HG03521 (cell line): ENCODE measurements at regions not wholly inside any gene's neighbourhood (a gene's known extent, or its start where the extent isn't known, plus 50 kb on each side); places are given as distances from the start of the nearest gene placed in this dataset.
"Not testable (repeated sequence)": the region's sequence is repeated elsewhere in the genome, so short reads cannot be mapped to it uniquely, and the experiment has no call there.

Source experiments
- ATAC-seq: cut with Tn5 transposase; IDR thresholded peaks from one replicate; pipeline ENCODE4 v1.9.1; 2021; ENCODE audit warnings: mild to moderate bottlenecking, moderate library complexity; ENCODE audit not compliant: unreplicated experiment

- ATAC-seq = no peak
These were observed 592.1 kb upstream of the CDH2 start for GRCh38 chr18:28768791-28769768.

- ATAC-seq = no peak
These were observed 590.8 kb upstream of the CDH2 start for GRCh38 chr18:28767727-28768211.

- ATAC-seq = no peak
These were observed 590.3 kb upstream of the CDH2 start for GRCh38 chr18:28767201-28767600.

- ATAC-seq = no peak
These were observed 589.8 kb upstream of the CDH2 start for GRCh38 chr18:28766721-28767120.

- no peak for ATAC-seq
These were observed 589.1 kb upstream of the CDH2 start for GRCh38 chr18:28766027-28766426.

- ATAC-seq = no peak
These were observed 583.4 kb upstream of the CDH2 start for GRCh38 chr18:28760299-28760698.

GRCh38 chr18:28757466-28758008, 580.6 kb upstream of the CDH2 start:
- ATAC-seq = no peak

- ATAC-seq = no peak
These were observed 566.2 kb upstream of the CDH2 start for GRCh38 chr18:28743115-28743514.

- ATAC-seq = no peak
These were observed 563.6 kb upstream of the CDH2 start for GRCh38 chr18:28740575-28740974.

GRCh38 chr18:28736951-28737350, 560.0 kb upstream of the CDH2 start:
- ATAC-seq = no peak

- no peak for ATAC-seq
These were observed 559.3 kb upstream of the CDH2 start for GRCh38 chr18:28736223-28736622.

- ATAC-seq = no peak
These were observed 558.8 kb upstream of the CDH2 start for GRCh38 chr18:28735731-28736130.

- no peak for ATAC-seq
These were observed 552.4 kb upstream of the CDH2 start for GRCh38 chr18:28729321-28729720.

- no peak for ATAC-seq
These were observed 552.0 kb upstream of the CDH2 start for GRCh38 chr18:28728891-28729290.

- ATAC-seq = not testable (repeated sequence)
These were observed 550.3 kb upstream of the CDH2 start for GRCh38 chr18:28727189-28727588.

GRCh38 chr18:28725876-28726275, 548.9 kb upstream of the CDH2 start:
- ATAC-seq = no peak

GRCh38 chr18:28723506-28723905, 546.6 kb upstream of the CDH2 start:
- ATAC-seq = no peak

GRCh38 chr18:28718696-28719095, 541.8 kb upstream of the CDH2 start:
- ATAC-seq = no peak

- no peak for ATAC-seq
These were observed 539.4 kb upstream of the CDH2 start for GRCh38 chr18:28716338-28716737.

- no peak for ATAC-seq
These were observed 538.3 kb upstream of the CDH2 start for GRCh38 chr18:28715206-28715605.

- ATAC-seq = no peak
These were observed 537.6 kb upstream of the CDH2 start for GRCh38 chr18:28714498-28714897.

GRCh38 chr18:28712796-28713425, 536.0 kb upstream of the CDH2 start:
- ATAC-seq = no peak
